Glutamatergic neuron (in vitro differentiated cells): ENCODE measurements at regions not wholly inside any gene's neighbourhood (a gene's known extent, or its start where the extent isn't known, plus 50 kb on each side); places are given as distances from the start of the nearest gene placed in this dataset.

Source experiments
- DNase-seq: peaks from one replicate; pipeline ENCODE4 v3.0.0; 2022
- H3K27ac Mint-ChIP-seq: one replicate; pipeline ENCODE4 v1.8.0; 2020; ENCODE audit warnings: mild to moderate bottlenecking, mixed read lengths, inconsistent platforms; ENCODE audit not compliant: unreplicated experiment
- H3K27me3 Mint-ChIP-seq: one replicate; pipeline ENCODE4 v1.8.0; 2020; ENCODE audit warnings: mild to moderate bottlenecking, moderate library complexity, mixed read lengths, inconsistent platforms; ENCODE audit not compliant: unreplicated experiment
- H3K36me3 Mint-ChIP-seq: one replicate; pipeline ENCODE4 v1.8.0; 2020; ENCODE audit warnings: mild to moderate bottlenecking, mixed read lengths, inconsistent platforms; ENCODE audit not compliant: unreplicated experiment
- H3K4me1 Mint-ChIP-seq: one replicate; pipeline ENCODE4 v1.8.0; 2020; ENCODE audit warnings: mild to moderate bottlenecking, low read depth, mixed read lengths, inconsistent platforms; ENCODE audit not compliant: unreplicated experiment
- H3K4me3 Mint-ChIP-seq: one replicate; pipeline ENCODE4 v1.8.0; 2020; ENCODE audit warnings: mild to moderate bottlenecking, mixed read lengths, inconsistent platforms; ENCODE audit not compliant: unreplicated experiment
- H3K9me3 Mint-ChIP-seq: one replicate; pipeline ENCODE4 v1.8.0; 2020; ENCODE audit warnings: mild to moderate bottlenecking, moderate library complexity, mixed read lengths, inconsistent platforms; ENCODE audit not compliant: unreplicated experiment
- CTCF ChIP-seq: fragments of 200-600 bp; sonication (generic); IDR thresholded peaks from one replicate; pipeline ENCODE4 v1.5.0; 2021; ENCODE audit not compliant: partially characterized antibody, unreplicated experiment

GRCh38 chr13:73268306-73268705, 209.5 kb downstream of the KLF5 start:
- Mint-ChIP-seq H3K27ac (no peak overlapping the region), H3K4me1 (no peaks in the 10 kb centered on the region), H3K36me3 (no peaks in the 10 kb centered on the region), H3K9me3 (no peaks in the 10 kb centered on the region), H3K27me3 (no peaks in the 10 kb centered on the region), H3K4me3 (no peak overlapping the region)
- no peak for TF ChIP-seq CTCF
- no peak for DNase-seq

GRCh38 chr13:73266640-73267180, 207.9 kb downstream of the KLF5 start:
- Mint-ChIP-seq H3K27me3 (no peaks in the 10 kb centered on the region), H3K27ac (no peak overlapping the region)

GRCh38 chr13:73262862-73263627, 204.2 kb downstream of the KLF5 start:
- no peaks in the 10 kb centered on the region for H3K9me3 Mint-ChIP-seq
- H3K27ac Mint-ChIP-seq, result no peak overlapping the region
- peaks cover 8% of the 10 kb centered on the region for H3K4me1 Mint-ChIP-seq

More at GRCh38 chr13:73266640-73267180, 207.9 kb downstream of the KLF5 start:
- H3K9me3 Mint-ChIP-seq, result no peaks in the 10 kb centered on the region
- TF ChIP-seq CTCF, result no peak
- no peaks in the 10 kb centered on the region for H3K4me1 Mint-ChIP-seq
- DNase-seq, result no peak
- no peaks in the 10 kb centered on the region for H3K36me3 Mint-ChIP-seq
- H3K4me3 Mint-ChIP-seq, result no peak overlapping the region

GRCh38 chr13:73261739-73262216, 203.0 kb downstream of the KLF5 start:
- Mint-ChIP-seq H3K27ac (no peak overlapping the region), H3K36me3 (no peaks in the 10 kb centered on the region), H3K9me3 (no peaks in the 10 kb centered on the region), H3K4me3 (no peak overlapping the region), H3K4me1 (peaks cover 8% of the 10 kb centered on the region), H3K27me3 (no peaks in the 10 kb centered on the region)
- no peak for TF ChIP-seq CTCF
- no peak for DNase-seq

More at GRCh38 chr13:73262862-73263627, 204.2 kb downstream of the KLF5 start:
- Mint-ChIP-seq H3K36me3 (no peaks in the 10 kb centered on the region), H3K27me3 (no peaks in the 10 kb centered on the region), H3K4me3 (no peak overlapping the region)
- no peak for TF ChIP-seq CTCF
- DNase-seq, result no peak
